GM15510 (cell line): ENCODE measurements at regions not wholly inside any gene's neighbourhood (a gene's known extent, or its start where the extent isn't known, plus 50 kb on each side); places are given as distances from the start of the nearest gene placed in this dataset.

Source experiments
- POLR2A ChIP-seq: IDR thresholded peaks from 3 replicates; pipeline ENCODE4 v1.6.1; 2011; ENCODE audit warnings: borderline replicate concordance; ENCODE audit not compliant: insufficient read length; ENCODE audit errors: extremely low read depth

- TF ChIP-seq POLR2A, result no peak
Observed at GRCh38 chr2:41602341-41602740, 445.5 kb upstream of the PKDCC start.

GRCh38 chr2:41605311-41605710 is 442.5 kb upstream of the PKDCC start:
- no peak for TF ChIP-seq POLR2A

DNA sequence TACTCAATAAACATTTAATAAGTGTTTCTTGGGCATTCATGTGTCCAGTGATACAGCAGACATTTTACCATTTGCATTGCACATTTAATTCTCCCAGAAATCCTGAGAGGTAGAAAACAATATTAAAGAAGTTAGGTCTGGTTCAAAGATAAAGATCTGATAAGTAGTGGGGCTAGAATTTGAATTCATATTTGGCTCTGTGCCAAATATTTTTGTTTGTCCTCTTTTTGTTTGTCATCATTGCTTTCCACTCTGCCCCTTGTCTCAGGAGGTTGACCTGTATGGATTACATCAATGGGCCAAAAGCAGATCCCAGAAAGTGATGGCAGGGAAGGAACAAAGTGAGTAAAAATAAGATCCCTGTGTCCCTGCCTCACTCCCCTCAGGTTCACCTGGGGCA is 441.9 kb upstream of the PKDCC start:
- no peak for TF ChIP-seq POLR2A

DNA sequence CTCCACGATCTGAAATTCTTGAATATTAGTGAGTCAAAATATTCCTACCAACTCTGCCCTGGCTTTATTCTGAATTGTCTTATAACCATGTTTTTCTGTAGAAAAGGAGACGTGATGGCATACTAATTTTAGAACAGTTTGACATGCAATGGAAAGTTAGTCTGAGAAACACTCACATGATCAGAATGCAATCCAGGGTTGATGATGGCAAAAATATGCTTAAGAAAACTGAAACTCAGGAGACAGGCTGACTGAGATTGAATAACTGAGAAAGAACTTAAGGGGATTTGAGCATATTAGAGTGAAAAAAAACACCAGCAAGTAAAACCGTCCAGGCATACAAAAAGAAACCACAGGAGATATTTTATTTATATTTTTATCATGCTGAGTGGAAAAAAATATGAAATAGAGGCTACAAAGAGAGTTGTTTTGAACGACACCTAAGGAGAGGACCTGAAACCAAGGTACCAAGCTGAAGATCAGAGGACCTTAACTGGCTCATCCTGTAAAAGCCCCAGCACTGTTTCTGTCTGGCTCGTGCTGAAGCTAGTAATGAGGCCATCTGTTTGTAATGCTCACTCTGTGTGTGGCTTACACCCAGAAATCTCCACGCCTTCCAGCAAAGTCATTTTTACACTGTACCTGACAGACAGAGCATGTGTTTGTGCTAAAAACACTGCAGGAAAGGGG is 437.2 kb upstream of the PKDCC start:
- TF ChIP-seq POLR2A, result no peak

- no peak for TF ChIP-seq POLR2A
Observed at GRCh38 chr2:41618754-41619153, 429.1 kb upstream of the PKDCC start.

GRCh38 chr2:41621095-41621494 is 426.7 kb upstream of the PKDCC start:
- TF ChIP-seq POLR2A, result no peak

DNA sequence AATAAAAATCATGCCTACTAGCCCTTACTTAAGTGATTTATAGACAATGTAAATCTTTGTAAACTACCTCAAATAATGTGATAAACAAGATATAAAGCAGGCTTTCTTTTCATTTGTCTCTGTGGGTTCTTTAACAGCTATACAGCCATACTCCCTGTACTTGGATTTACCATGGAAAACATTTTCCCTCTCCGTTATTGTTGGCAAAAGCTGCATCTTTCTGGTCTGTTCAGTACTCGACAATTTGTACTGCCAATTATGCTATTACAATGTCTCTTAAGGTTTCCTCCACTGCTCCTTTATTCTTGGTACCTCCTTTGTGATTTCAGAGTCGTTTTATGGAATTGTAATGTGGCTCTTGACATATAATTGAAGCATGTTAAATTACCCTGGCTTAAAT is 426.3 kb upstream of the PKDCC start:
- TF ChIP-seq POLR2A, result no peak

GRCh38 chr2:41622301-41622700 is 425.5 kb upstream of the PKDCC start:
- no peak for TF ChIP-seq POLR2A

DNA sequence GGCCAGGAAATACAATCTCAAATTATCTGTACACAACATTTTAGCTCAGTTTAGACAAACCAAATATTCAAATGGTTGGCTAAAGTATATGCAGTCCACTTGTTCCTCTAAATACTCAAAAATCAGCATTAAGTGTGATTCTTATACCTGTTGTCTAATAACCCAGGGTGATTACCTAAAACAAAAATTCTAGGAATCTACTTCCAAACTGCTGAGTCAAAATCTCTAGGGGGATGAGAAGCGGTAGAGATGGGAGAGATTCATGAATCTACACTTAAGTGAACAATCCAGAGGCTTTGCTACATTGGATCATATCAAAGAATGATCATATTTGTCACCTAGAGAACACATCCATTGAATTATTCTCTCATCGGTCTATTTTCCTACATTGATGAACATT is 420.9 kb upstream of the PKDCC start:
- no peak for TF ChIP-seq POLR2A

DNA sequence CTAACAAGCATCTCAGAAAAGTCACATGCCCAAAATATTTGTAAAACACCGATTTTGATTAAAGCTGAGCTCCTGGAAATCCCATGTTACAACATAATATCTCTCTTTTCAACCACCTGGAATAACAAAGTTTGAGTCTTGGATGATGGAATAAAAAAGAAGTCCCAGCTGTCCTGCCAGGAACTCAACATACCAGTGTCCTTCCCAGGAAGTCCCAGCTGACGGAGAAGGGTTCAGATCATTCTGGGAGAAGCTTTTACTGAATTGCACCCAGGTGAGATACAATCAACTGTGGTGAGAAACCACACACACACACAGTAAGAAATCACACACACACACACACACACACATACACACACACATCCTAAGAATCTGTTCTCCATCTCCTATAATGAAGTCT is 413.1 kb upstream of the PKDCC start:
- no peak for TF ChIP-seq POLR2A

- no peak for TF ChIP-seq POLR2A
Observed at GRCh38 chr2:41644936-41645335, 402.9 kb upstream of the PKDCC start.

GRCh38 chr2:41647468-41648050 is 400.3 kb upstream of the PKDCC start:
- TF ChIP-seq POLR2A, result no peak

- TF ChIP-seq POLR2A, result no peak
Observed at GRCh38 chr2:41657226-41657625, 390.6 kb upstream of the PKDCC start.

- no peak for TF ChIP-seq POLR2A
Observed at GRCh38 chr2:41659758-41660157, 388.1 kb upstream of the PKDCC start.

DNA sequence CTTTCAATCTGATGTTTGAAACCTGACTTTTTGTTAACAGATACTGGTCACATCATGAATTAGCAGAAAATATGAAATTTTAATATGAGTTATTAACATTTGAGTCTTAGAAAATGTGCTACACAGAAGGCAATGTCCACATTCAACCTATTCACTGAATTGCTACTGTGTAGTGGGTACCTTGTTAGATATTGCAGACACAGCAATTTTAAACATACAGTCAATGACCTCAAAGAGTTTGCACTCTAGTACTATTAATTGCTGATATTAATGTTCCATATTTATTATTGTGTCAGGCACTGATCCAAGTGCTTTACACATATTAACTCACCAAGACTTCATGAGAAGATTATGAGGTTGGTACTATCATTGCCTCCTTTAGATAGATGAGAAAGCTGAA is 385.4 kb upstream of the PKDCC start:
- TF ChIP-seq POLR2A, result no peak

- no peak for TF ChIP-seq POLR2A
Observed at GRCh38 chr2:41663056-41663455, 384.8 kb upstream of the PKDCC start.
